HepG2 (cell line): ENCODE measurements at regions not wholly inside any gene's neighbourhood (a gene's known extent, or its start where the extent isn't known, plus 50 kb on each side); places are given as distances from the start of the nearest gene placed in this dataset.

Experiments
- HCFC1 ChIP-seq: fragments of 150-350 bp; IDR thresholded peaks from 2 replicates; pipeline ENCODE4 v1.6.1; 2014; ENCODE audit warnings: low read depth, low read length
- MYNN ChIP-seq: sonication (generic); formaldehyde crosslinking; IDR thresholded peaks from 2 replicates; pipeline ENCODE4 v1.4.0; 2020; ENCODE audit warnings: mild to moderate bottlenecking, low read depth, missing genetic modification reagents
- NFIC ChIP-seq: IDR thresholded peaks from 2 replicates; pipeline ENCODE4 v1.6.1; 2012; ENCODE audit warnings: mild to moderate bottlenecking, low read length, inconsistent platforms
- RBAK ChIP-seq: sonication (generic); formaldehyde crosslinking; IDR thresholded peaks from 2 replicates; pipeline ENCODE4 v1.5.1; 2020; ENCODE audit warnings: mild to moderate bottlenecking, missing genetic modification reagents
- SATB2 ChIP-seq: sonication (generic); formaldehyde crosslinking; IDR thresholded peaks from 2 replicates; pipeline ENCODE4 v1.5.0; 2020; ENCODE audit warnings: missing genetic modification reagents
- TGIF2 ChIP-seq: IDR thresholded peaks from 2 replicates; pipeline ENCODE4 v1.6.1; 2016; ENCODE audit warnings: control low read depth, missing compliant biosample characterization
- XRCC5 ChIP-seq: fragments of 200-400 bp; formaldehyde crosslinking; optimal IDR thresholded peaks from 2 replicates; pipeline ENCODE3; 2017; ENCODE audit warnings: mild to moderate bottlenecking, low read length
- ZNF136 ChIP-seq: sonication (generic); formaldehyde crosslinking; IDR thresholded peaks from 2 replicates; pipeline ENCODE4 v1.8.1; 2022; ENCODE audit warnings: low read depth, mild to moderate bottlenecking, moderate library complexity, missing genetic modification reagents
- ZNF224 ChIP-seq: sonication (generic); formaldehyde crosslinking; IDR thresholded peaks from 2 replicates; pipeline ENCODE4 v1.5.0; 2020; ENCODE audit warnings: mild to moderate bottlenecking, missing genetic modification reagents
- ZNF44 ChIP-seq: sonication (generic); formaldehyde crosslinking; IDR thresholded peaks from 2 replicates; pipeline ENCODE4 v1.5.1; 2020; ENCODE audit warnings: mild to moderate bottlenecking, missing genetic modification reagents
- TF ChIP-seq, protein P1 (sequence below): sonication (generic); formaldehyde crosslinking; IDR thresholded peaks from 2 replicates; pipeline ENCODE4 v1.5.1; 2020; ENCODE audit warnings: missing genetic modification reagents, mild to moderate bottlenecking, borderline replicate concordance
- TF ChIP-seq, protein P2 (sequence below): sonication (generic); formaldehyde crosslinking; IDR thresholded peaks from 2 replicates; pipeline ENCODE4 v1.4.0; 2020; ENCODE audit warnings: missing genetic modification reagents
- TF ChIP-seq, protein P3 (sequence below): sonication (generic); formaldehyde crosslinking; IDR thresholded peaks from 2 replicates; pipeline ENCODE4 v1.4.0; 2020; ENCODE audit warnings: missing genetic modification reagents, borderline replicate concordance

GRCh38 chr15:29490747-29491471 lies 221.3 kb upstream of the NSMCE3 start (continued):
- TF ChIP-seq, protein P1, sequence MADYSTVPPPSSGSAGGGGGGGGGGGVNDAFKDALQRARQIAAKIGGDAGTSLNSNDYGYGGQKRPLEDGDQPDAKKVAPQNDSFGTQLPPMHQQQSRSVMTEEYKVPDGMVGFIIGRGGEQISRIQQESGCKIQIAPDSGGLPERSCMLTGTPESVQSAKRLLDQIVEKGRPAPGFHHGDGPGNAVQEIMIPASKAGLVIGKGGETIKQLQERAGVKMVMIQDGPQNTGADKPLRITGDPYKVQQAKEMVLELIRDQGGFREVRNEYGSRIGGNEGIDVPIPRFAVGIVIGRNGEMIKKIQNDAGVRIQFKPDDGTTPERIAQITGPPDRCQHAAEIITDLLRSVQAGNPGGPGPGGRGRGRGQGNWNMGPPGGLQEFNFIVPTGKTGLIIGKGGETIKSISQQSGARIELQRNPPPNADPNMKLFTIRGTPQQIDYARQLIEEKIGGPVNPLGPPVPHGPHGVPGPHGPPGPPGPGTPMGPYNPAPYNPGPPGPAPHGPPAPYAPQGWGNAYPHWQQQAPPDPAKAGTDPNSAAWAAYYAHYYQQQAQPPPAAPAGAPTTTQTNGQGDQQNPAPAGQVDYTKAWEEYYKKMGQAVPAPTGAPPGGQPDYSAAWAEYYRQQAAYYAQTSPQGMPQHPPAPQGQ (CRISPR knock-in tag) = no peak
- TF ChIP-seq NFIC (no peak), TGIF2 (CRISPR knock-in tag) (no peak), XRCC5 (no peak), HCFC1 (no peak), ZNF224 (CRISPR knock-in tag) (no peak), ZNF44 (CRISPR knock-in tag) (no peak), RBAK (CRISPR knock-in tag) (no peak), ZNF136 (CRISPR knock-in tag) (no peak), MYNN (CRISPR knock-in tag) (no peak), SATB2 (CRISPR knock-in tag) (no peak)
- TF ChIP-seq, protein P2, sequence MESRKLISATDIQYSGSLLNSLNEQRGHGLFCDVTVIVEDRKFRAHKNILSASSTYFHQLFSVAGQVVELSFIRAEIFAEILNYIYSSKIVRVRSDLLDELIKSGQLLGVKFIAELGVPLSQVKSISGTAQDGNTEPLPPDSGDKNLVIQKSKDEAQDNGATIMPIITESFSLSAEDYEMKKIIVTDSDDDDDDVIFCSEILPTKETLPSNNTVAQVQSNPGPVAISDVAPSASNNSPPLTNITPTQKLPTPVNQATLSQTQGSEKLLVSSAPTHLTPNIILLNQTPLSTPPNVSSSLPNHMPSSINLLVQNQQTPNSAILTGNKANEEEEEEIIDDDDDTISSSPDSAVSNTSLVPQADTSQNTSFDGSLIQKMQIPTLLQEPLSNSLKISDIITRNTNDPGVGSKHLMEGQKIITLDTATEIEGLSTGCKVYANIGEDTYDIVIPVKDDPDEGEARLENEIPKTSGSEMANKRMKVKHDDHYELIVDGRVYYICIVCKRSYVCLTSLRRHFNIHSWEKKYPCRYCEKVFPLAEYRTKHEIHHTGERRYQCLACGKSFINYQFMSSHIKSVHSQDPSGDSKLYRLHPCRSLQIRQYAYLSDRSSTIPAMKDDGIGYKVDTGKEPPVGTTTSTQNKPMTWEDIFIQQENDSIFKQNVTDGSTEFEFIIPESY (CRISPR knock-in tag) = no peak
- TF ChIP-seq, protein P3, sequence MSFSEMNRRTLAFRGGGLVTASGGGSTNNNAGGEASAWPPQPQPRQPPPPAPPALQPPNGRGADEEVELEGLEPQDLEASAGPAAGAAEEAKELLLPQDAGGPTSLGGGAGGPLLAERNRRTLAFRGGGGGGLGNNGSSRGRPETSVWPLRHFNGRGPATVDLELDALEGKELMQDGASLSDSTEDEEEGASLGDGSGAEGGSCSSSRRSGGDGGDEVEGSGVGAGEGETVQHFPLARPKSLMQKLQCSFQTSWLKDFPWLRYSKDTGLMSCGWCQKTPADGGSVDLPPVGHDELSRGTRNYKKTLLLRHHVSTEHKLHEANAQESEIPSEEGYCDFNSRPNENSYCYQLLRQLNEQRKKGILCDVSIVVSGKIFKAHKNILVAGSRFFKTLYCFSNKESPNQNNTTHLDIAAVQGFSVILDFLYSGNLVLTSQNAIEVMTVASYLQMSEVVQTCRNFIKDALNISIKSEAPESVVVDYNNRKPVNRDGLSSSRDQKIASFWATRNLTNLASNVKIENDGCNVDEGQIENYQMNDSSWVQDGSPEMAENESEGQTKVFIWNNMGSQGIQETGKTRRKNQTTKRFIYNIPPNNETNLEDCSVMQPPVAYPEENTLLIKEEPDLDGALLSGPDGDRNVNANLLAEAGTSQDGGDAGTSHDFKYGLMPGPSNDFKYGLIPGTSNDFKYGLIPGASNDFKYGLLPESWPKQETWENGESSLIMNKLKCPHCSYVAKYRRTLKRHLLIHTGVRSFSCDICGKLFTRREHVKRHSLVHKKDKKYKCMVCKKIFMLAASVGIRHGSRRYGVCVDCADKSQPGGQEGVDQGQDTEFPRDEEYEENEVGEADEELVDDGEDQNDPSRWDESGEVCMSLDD (CRISPR knock-in tag) = no peak
